Endothelial cell of umbilical vein (primary cell): ENCODE measurements at regions not wholly inside any gene's neighbourhood (a gene's known extent, or its start where the extent isn't known, plus 50 kb on each side); places are given as distances from the start of the nearest gene placed in this dataset.

ENCODE experiments used
- BruUV-seq: library from RNA; stranded (reverse); fragments of 400-500 nt; replicated peaks from 2 replicates; lab custom pipeline; 2021; lab: Mats Ljungman, UMichigan
- CTCF ChIA-PET: fragments of 300-600, 350-600 bp; sonication (Branson Sonifier 250); formaldehyde crosslinking; loops from one replicate; lab custom pipeline; 2021; ENCODE audit warnings: antibody characterized with exemption, inconsistent platforms; lab: Charles Lee
- POLR2A ChIA-PET: fragments of 300-600, 350-600 bp; sonication (Branson Sonifier 250); formaldehyde crosslinking; loops from one replicate; lab custom pipeline; 2021; ENCODE audit warnings: antibody characterized with exemption, inconsistent platforms; lab: Charles Lee
- DNase-seq: peaks from one replicate; pipeline ENCODE4 v3.0.0-alpha.2; 2011; ENCODE audit warnings: low read depth, low spot score
- FAIRE-seq: peaks from 2 replicates; lab custom pipeline; 2011; peaks lifted over from hg19 to GRCh38; lab: Jason Lieb, UNC
- H2AFZ ChIP-seq: 2 replicates; pipeline ENCODE4 v1.6.0; 2012; ENCODE audit warnings: low read depth, low read length, control low read depth, inconsistent platforms
- H3K27ac ChIP-seq: 2 replicates; pipeline ENCODE4 v1.5.1; 2011; ENCODE audit warnings: low read depth, mild to moderate bottlenecking, control low read depth, low read length, moderate library complexity; ENCODE audit not compliant: insufficient read depth
- H3K27me3 ChIP-seq, 2 experiments: 2 replicates each; pipeline versions ENCODE4 v1.6.0 to v1.6.1; 2011; ENCODE audit warnings: low read length in 2 of 2, mixed read lengths in 1 of 2; ENCODE audit not compliant: control insufficient read depth in 2 of 2, insufficient read depth in 2 of 2
- H3K36me3 ChIP-seq, 2 experiments: 2 replicates in 1 of 2; 3 replicates in 1 of 2; pipeline ENCODE4 v1.5.1; 2011; ENCODE audit warnings: low read length in 2 of 2, mild to moderate bottlenecking in 1 of 2, moderate library complexity in 1 of 2; ENCODE audit not compliant: control insufficient read depth in 2 of 2, insufficient read depth in 2 of 2; ENCODE audit errors: extremely low read depth in 1 of 2
- H3K4me1 ChIP-seq: 3 replicates; pipeline ENCODE4 v1.5.1; 2011; ENCODE audit warnings: mild to moderate bottlenecking, low read length; ENCODE audit not compliant: control insufficient read depth, insufficient read depth; ENCODE audit errors: extremely low read depth
- H3K4me2 ChIP-seq: 2 replicates; pipeline ENCODE4 v1.6.1; 2011; ENCODE audit warnings: low read length, control low read depth, mixed read lengths; ENCODE audit not compliant: insufficient read depth
- H3K4me3 ChIP-seq, 3 experiments: fragments of 200-600 bp in 1 of 3; sonication (generic), shearing (Covaris generic) in 1 of 3; replicated peaks in 1 of 3; 2 replicates each; pipeline ENCODE4 v1.5.1; 2011 to 2016; ENCODE audit warnings: control low read depth in 3 of 3, low read length in 3 of 3, mild to moderate bottlenecking in 2 of 3, inconsistent platforms in 1 of 3, low read depth in 1 of 3, moderate library complexity in 1 of 3; ENCODE audit not compliant: insufficient read depth in 1 of 3
- H3K79me2 ChIP-seq: 2 replicates; pipeline ENCODE4 v1.6.0; 2012; ENCODE audit warnings: low read length, inconsistent platforms; ENCODE audit not compliant: control insufficient read depth, insufficient read depth
- H3K9ac ChIP-seq: replicated peaks from 2 replicates; pipeline ENCODE3; 2011; ENCODE audit warnings: low read length, control low read depth; ENCODE audit not compliant: insufficient read depth; ENCODE audit errors: extremely low read depth
- H3K9me1 ChIP-seq: replicated peaks from 3 replicates; pipeline ENCODE4 v1.6.0; 2011; ENCODE audit warnings: mild to moderate bottlenecking, low read length; ENCODE audit not compliant: control insufficient read depth, insufficient read depth; ENCODE audit errors: extremely low read depth
- H3K9me3 ChIP-seq: replicated peaks from 2 replicates; pipeline ENCODE4 v1.5.1; 2012; ENCODE audit warnings: low read length, inconsistent platforms; ENCODE audit not compliant: control insufficient read depth, insufficient read depth
- H4K20me1 ChIP-seq: replicated peaks from 2 replicates; pipeline ENCODE3; 2011; ENCODE audit warnings: mild to moderate bottlenecking, low read length; ENCODE audit not compliant: control insufficient read depth, insufficient read depth; ENCODE audit errors: extremely low read depth
- EZH2 ChIP-seq: IDR thresholded peaks from 2 replicates; pipeline ENCODE4 v1.6.1; 2012; ENCODE audit warnings: borderline replicate concordance, low read depth, mild to moderate bottlenecking, moderate library complexity, low read length, inconsistent platforms; ENCODE audit not compliant: severe bottlenecking
- FOS ChIP-seq: IDR thresholded peaks from 2 replicates; pipeline ENCODE4 v1.6.1; 2011; ENCODE audit warnings: mild to moderate bottlenecking, low read length, moderate library complexity, borderline replicate concordance; ENCODE audit not compliant: insufficient read depth
- GATA2 ChIP-seq: IDR thresholded peaks from 2 replicates; pipeline ENCODE4 v1.7.0; 2011; ENCODE audit warnings: low read depth, mild to moderate bottlenecking, moderate library complexity, mixed read lengths, low read length; ENCODE audit not compliant: insufficient read length, insufficient read depth
- JUN ChIP-seq: IDR thresholded peaks from 2 replicates; pipeline ENCODE4 v1.6.1; 2011; ENCODE audit warnings: borderline replicate concordance, low read depth; ENCODE audit not compliant: insufficient read length, insufficient read depth
- MYC ChIP-seq: IDR thresholded peaks from one replicate; pipeline ENCODE4 v1.6.1; 2011; ENCODE audit warnings: mild to moderate bottlenecking, low read depth, low read length
- POLR2A ChIP-seq: IDR thresholded peaks from 2 replicates; pipeline ENCODE4 v1.6.1; 2012; ENCODE audit warnings: low read depth, mild to moderate bottlenecking, control low read depth, low read length
- POLR2AphosphoS5 ChIP-seq: IDR thresholded peaks from 2 replicates; pipeline ENCODE4 v1.6.1; 2012; ENCODE audit warnings: low read depth, mild to moderate bottlenecking, control low read depth, low read length, moderate library complexity; ENCODE audit not compliant: insufficient read depth
- dilution Hi-C: fragments of 300-500 bp; cut with MboI; formaldehyde crosslinking; loops from one replicate; pipeline ENCODE4 v1.15.0; 2019; ENCODE audit warnings: low sequenced_read_pairs; ENCODE audit not compliant: extremely low pct_ligation_motif_present
- intact Hi-C: fragments of 100-400 bp; cut with micrococcal nuclease; formaldehyde crosslinking; loops from one replicate; pipeline ENCODE4 v1.10.0; 2022
- TF ChIP-seq, protein P1 (sequence below): IDR thresholded peaks from 2 replicates; pipeline ENCODE4 v1.6.1; 2011; ENCODE audit not compliant: insufficient read depth, insufficient read length
- TF ChIP-seq, protein P2 (sequence below), 2 donors: IDR thresholded peaks; 1 replicate in 1 of 2; 2 replicates in 1 of 2; pipeline ENCODE4 v1.5.1; 2011; ENCODE audit warnings: low read length in 2 of 2, mild to moderate bottlenecking in 2 of 2, moderate library complexity in 2 of 2, control low read depth in 1 of 2, inconsistent platforms in 1 of 2, low read depth in 1 of 2; ENCODE audit not compliant: insufficient read depth in 1 of 2; ENCODE audit errors: extremely low read depth in 1 of 2

DNA sequence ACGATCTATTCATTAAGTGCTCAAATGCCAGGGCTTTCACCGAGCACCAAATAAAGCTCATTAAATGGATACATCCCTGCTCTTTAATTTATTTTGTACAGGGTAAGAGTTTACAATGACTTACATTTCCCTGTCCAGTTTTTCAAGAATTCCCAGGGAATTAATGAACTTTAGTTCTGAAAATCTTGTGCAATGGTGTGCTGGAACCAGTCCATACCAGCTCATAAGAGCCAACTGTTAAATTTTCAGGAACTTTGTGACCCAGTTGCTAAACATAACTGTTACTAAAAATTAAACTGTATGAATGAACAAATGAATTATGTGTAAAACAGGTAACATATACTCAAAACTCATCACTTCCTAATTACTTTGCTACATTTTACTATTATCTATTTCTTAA, 191.7 kb upstream of the RASGEF1B start:
- intact Hi-C loops: no loop called here
- POLR2A ChIA-PET: no interaction called here
- Histone ChIP-seq H3K4me1 (no peaks in the 10 kb centered on the region), H3K4me2 (no peak overlapping the region), H3K36me3 (no peaks in the 10 kb centered on the region), H3K27me3 (no peaks in the 10 kb centered on the region), H2AFZ (no peak overlapping the region), H3K9ac (no peak overlapping the region), H4K20me1 (no peaks in the 10 kb centered on the region), H3K9me3 (no peaks in the 10 kb centered on the region), H3K9me1 (no peaks in the 10 kb centered on the region), H3K4me3 (no peak overlapping the region), H3K27ac (no peak overlapping the region), H3K79me2 (no peaks in the 10 kb centered on the region)
- DNase-seq (no peak), FAIRE-seq (no peak)
- dilution Hi-C loops: no loop called here
- BruUV-seq: no TSS peak
- TF ChIP-seq JUN (no peak), EZH2 (no peak), POLR2AphosphoS5 (no peak), GATA2 (no peak), POLR2A (no peak)
- CTCF ChIA-PET: no interaction called here

DNA sequence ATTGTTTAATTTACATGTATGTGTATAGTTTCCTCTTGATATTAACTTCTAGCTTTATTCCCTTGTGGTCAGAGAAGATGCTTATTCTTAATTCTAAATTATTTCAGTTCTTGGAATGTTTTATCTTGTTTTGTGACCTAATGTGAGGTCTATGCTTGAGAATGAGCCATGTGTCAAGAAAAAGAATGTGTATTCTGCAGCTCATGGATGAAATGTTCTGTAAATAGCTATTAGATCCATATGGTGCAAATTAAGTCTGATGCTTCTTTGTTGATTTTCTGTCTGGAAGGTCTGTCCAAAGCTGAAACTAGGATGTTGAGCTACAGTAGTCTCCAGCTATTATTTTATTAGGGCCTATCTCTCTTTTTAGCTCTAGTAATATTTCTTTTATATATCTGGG, 187.3 kb upstream of the RASGEF1B start:
- Histone ChIP-seq H3K9me1 (no peaks in the 10 kb centered on the region), H3K4me2 (no peak overlapping the region), H3K9ac (no peak overlapping the region), H3K9me3 (no peaks in the 10 kb centered on the region), H3K36me3 (no peaks in the 10 kb centered on the region), H3K4me1 (no peaks in the 10 kb centered on the region), H3K4me3 (no peak overlapping the region), H2AFZ (no peak overlapping the region), H3K27ac (no peak overlapping the region), H4K20me1 (no peaks in the 10 kb centered on the region), H3K27me3 (no peaks in the 10 kb centered on the region), H3K79me2 (no peaks in the 10 kb centered on the region)
- POLR2A ChIA-PET: no interaction called here
- no TSS peak for BruUV-seq
- intact Hi-C loops: no loop called here
- CTCF ChIA-PET: no interaction called here
- dilution Hi-C loops: no loop called here
- DNase-seq (no peak), FAIRE-seq (no peak)
- TF ChIP-seq, protein P1, sequence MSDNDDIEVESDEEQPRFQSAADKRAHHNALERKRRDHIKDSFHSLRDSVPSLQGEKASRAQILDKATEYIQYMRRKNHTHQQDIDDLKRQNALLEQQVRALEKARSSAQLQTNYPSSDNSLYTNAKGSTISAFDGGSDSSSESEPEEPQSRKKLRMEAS: no peak
- TF ChIP-seq MYC: no peak
- TF ChIP-seq GATA2: no peak
- no peak for TF ChIP-seq FOS
- TF ChIP-seq POLR2A: no peak
- no peak for TF ChIP-seq EZH2
- no peak for TF ChIP-seq JUN
- TF ChIP-seq, protein P2, sequence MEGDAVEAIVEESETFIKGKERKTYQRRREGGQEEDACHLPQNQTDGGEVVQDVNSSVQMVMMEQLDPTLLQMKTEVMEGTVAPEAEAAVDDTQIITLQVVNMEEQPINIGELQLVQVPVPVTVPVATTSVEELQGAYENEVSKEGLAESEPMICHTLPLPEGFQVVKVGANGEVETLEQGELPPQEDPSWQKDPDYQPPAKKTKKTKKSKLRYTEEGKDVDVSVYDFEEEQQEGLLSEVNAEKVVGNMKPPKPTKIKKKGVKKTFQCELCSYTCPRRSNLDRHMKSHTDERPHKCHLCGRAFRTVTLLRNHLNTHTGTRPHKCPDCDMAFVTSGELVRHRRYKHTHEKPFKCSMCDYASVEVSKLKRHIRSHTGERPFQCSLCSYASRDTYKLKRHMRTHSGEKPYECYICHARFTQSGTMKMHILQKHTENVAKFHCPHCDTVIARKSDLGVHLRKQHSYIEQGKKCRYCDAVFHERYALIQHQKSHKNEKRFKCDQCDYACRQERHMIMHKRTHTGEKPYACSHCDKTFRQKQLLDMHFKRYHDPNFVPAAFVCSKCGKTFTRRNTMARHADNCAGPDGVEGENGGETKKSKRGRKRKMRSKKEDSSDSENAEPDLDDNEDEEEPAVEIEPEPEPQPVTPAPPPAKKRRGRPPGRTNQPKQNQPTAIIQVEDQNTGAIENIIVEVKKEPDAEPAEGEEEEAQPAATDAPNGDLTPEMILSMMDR (IDR thresholded peaks at IDR 0.05; ENCODE audit: extremely low read depth in 1 of 2, insufficient read depth in 1 of 2, low read depth in 1 of 2, low read length in 2 of 2): no peak
- TF ChIP-seq POLR2AphosphoS5: no peak
